Motor neuron (in vitro differentiated cells): ENCODE measurements at regions not wholly inside any gene's neighbourhood (a gene's known extent, or its start where the extent isn't known, plus 50 kb on each side); places are given as distances from the start of the nearest gene placed in this dataset.

ENCODE experiments used
- ATAC-seq, 8 experiments: fragments of 200-7000 bp; cut with Tn5 transposase; replicated peaks in 6 of 8; 2 replicates each; pipeline ENCODE4 v1.8.0; 2021; ENCODE audit warnings: mild to moderate bottlenecking in 8 of 8, moderate library complexity in 8 of 8
- H3K27ac ChIP-seq, 2 donors: fragments of 250-450 bp; sonication (Bioruptor Pico); 2 replicates each; pipeline ENCODE4 v1.9.0; 2021; ENCODE audit warnings: antibody characterized with exemption in 2 of 2, mild to moderate bottlenecking in 2 of 2, moderate library complexity in 1 of 2
- H3K4me1 ChIP-seq, 2 donors: fragments of 250-450 bp; sonication (Bioruptor Pico); replicated peaks in 1 of 2; 2 replicates each; pipeline ENCODE4 v1.6.1; 2021; ENCODE audit warnings: antibody characterized with exemption in 2 of 2, mild to moderate bottlenecking in 2 of 2, moderate library complexity in 1 of 2
- H3K4me3 ChIP-seq, 5 donors: fragments of 250-450 bp; sonication (Bioruptor Pico); 2 replicates each; pipeline ENCODE4 v1.9.0; 2021; ENCODE audit warnings: antibody characterized with exemption in 5 of 5, mild to moderate bottlenecking in 5 of 5, moderate library complexity in 4 of 5
- WGBS, 10 experiments: fragments of 450-650 bp; shearing (Covaris generic); methylation state at CpG; one replicate each; pipeline ENCODE4 v1.0.0; 2022; 5-methylcytosine and 5-hydroxymethylcytosine counted together
- in situ Hi-C, 9 experiments: fragments of 400-800 bp; cut with MboI; loops; one replicate each; pipeline ENCODE4 v1.15.0; 2021; ENCODE audit warnings: low sequenced_read_pairs in 9 of 9, low pct_unique_long_range_greater_than_20kb in 2 of 9; ENCODE audit not compliant: unreplicated experiment in 9 of 9

DNA sequence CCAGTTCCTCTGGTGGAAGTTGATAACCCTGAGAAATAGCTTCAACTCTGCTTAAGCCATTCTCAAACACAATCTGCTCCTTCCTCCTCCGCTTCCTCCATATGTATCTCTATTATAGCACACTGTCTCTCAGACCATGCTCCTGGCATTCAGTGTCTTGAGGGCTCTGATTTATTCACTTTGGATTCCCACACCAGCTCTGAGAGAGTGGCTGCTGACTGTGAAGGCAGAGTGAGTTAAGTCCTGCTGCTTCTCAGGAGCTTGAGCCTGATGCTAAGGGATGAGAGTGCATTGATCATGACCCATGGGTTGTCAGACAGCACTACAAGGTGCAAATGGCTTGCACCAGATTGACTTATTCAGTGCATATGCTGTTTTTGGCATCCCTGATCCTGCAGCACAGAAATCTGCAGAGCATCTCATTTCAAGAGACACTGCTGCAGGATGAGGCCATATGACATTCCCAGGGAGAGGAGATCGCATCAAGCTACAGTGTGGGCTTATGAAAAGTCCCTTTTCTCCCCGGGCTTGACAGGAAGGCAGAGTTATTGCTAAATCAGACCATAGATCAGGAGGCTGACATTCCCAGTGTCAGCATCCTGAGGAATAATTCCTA lies 500.5 kb upstream of the RAB6C start:
- ATAC-seq = peak in 5 of 8 experiments; percentile 87 to 90 (median 88)
- 0 to 54% (median 13%) methylated on average over 1 to 3 of the region's 3 CpGs; no CpG with 5 or more reads in 4 of the 10 experiments for WGBS, 10 experiments
- in situ Hi-C loops = no loop called here
- Histone ChIP-seq H3K27ac (peak overlapping the region; percentile 53 to 60), H3K4me3 (no peak overlapping the region), H3K4me1 (peaks cover 22 to 27% of the 10 kb centered on the region in 2 donors)

DNA sequence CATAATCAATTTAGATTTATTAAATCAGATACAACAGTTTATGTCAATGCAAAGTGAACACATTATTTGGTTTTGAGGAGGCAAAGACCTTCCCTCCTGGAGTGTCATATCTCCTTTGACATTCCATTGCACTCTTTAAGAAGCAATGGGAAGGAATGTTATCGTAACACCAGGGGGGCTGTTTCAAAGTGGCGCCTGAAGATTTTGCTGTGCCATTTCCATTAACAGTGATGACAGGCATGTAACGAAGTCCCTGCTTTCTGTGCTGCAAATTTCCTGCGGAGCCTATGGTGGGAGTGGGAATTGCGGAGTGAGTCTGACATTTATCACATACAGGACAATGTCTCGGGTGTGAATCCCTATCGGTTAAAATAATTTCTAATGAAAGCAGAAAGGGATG lies 499.6 kb upstream of the RAB6C start:
- Histone ChIP-seq H3K27ac (no peak overlapping the region), H3K4me1 (peaks cover 22 to 27% of the 10 kb centered on the region in 2 donors), H3K4me3 (no peak overlapping the region)
- in situ Hi-C loops = no loop called here
- WGBS, 10 experiments = 3 to 78% (median 64%) methylated on average over 3 to 6 of the region's 7 CpGs; no CpG with 5 or more reads in 4 of the 10 experiments
- ATAC-seq = peak in 1 of 8 experiments; percentile 19

DNA sequence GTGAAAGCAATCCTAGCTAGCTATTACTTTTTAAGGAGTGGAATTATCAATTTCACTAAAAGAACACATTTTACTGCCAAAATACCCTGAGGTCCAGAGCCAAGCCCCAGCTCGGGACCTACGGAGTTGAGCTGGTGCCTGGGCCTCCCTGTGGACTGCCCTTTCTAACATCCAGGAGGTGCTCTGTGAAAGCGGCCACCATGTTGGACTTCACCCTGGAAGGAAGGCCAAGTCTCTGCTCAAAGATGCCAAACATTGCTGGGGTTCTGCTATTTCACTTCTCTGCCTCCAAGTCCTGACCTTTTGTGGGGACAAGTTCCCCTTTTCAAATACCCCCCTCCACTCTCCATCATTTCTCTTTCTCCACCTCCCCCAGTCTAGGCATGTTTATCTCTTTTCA lies 498.7 kb upstream of the RAB6C start:
- H3K4me3 ChIP-seq = no peak overlapping the region
- no peak overlapping the region for H3K27ac ChIP-seq
- 0 to 100% (median 87%) methylated on average over 1 to 3 of the region's 3 CpGs; no CpG with 5 or more reads in 3 of the 10 experiments for WGBS, 10 experiments
- ATAC-seq = no peak
- peaks cover 30 to 31% of the 10 kb centered on the region in 2 donors for H3K4me1 ChIP-seq
- in situ Hi-C loops = no loop called here

DNA sequence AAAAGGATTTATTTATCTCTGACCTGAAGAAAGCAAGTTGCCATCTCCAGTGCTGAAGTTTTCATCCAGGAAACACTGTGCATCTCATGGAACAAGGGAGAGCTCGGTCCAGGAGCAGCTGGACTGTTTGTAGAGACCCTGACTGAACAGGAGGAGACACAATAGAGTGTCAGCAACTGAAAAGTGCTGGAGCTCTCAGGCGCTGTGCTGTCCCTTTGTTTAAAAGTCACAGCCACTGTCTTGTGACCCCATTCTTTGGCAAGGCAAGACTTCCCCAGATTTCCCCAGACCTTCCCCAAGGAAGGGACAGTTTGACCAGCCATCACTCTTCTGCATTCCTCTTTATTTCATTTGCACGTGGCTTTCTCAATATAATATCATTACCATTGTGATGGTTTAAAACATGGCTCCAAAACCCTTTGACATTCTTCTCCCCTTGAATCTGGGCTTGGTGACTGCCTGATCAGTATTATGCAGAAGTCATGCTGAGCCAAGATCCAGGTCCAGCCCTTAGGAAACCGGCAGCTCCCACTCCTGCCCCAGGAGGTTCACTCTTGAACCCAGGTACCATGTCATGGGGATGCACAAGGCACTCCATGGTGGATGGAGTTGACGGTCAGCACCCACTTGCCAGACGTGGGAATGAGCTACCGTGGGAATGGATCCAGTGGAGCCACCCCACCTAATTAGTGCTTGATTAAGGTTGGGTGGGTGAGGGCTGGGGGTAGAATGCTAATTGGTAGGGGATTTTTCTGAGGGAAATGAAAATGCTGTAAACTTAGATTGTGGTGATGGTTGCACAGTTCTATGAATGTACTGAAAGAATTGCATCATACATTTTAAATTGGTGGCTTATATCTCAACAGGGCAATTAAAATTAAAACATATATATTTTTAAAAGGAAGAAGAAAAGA lies 497.9 kb upstream of the RAB6C start:
- Histone ChIP-seq H3K27ac (no peak overlapping the region), H3K4me1 (peaks cover 33 to 36% of the 10 kb centered on the region in 2 donors), H3K4me3 (no peak overlapping the region)
- ATAC-seq = no peak
- WGBS, 10 experiments = 0 to 80% (median 17%) methylated on average over 1 to 5 of the region's 7 CpGs; no CpG with 5 or more reads in 3 of the 10 experiments
- in situ Hi-C loops = no loop called here

DNA sequence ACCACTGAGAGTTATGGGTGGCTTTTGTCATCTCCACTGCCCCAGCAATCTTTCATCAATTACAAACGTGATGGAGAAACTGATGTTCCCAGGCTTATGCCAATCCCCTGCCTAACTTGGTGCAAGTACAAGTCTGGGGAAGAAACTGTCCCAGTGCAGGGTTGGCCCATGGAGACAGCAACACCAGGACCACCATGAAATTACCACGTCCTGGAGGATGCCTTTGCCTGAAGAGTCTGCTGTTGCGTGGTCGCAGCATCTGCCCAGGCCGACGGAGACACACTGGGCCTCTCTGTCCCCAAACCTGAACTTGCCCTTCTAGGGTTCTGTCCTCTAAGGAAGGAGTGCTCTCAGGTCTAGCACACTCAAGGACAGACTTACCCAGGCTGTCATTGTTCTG lies 496.8 kb upstream of the RAB6C start:
- no peak overlapping the region for H3K27ac ChIP-seq
- ATAC-seq = no peak
- H3K4me1 ChIP-seq = peaks cover 33 to 36% of the 10 kb centered on the region in 2 donors
- no peak overlapping the region for H3K4me3 ChIP-seq
- in situ Hi-C loops = no loop called here
- 37 to 100% (median 83%) methylated on average over 1 to 5 of the region's 6 CpGs; no CpG with 5 or more reads in 3 of the 10 experiments for WGBS, 10 experiments

DNA sequence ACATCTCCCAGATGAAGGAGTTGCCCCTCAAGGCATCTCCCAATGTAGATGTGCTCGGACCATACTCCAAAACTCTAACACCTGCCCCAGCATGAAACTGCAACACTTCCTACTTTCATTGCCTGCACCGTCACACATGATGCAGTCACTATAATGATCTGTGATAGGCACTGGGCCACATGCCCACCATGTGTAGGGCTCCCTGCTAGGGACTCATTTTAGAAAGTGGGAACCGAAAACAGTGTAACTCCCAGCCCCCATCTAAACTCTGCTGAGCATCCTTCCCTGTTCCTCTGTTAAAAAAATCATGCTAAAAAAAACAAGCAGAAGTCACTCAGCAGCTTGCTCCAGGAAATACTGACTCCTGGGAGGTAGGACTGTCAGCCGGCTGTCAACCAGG lies 496.1 kb upstream of the RAB6C start:
- Histone ChIP-seq H3K27ac (no peak overlapping the region), H3K4me1 (peaks cover 32 to 33% of the 10 kb centered on the region in 2 donors), H3K4me3 (no peak overlapping the region)
- 0 to 100% (median 67%) methylated on average over 2 to 3 of the region's 4 CpGs; no CpG with 5 or more reads in 3 of the 10 experiments for WGBS, 10 experiments
- in situ Hi-C loops = no loop called here
- ATAC-seq = no peak

DNA sequence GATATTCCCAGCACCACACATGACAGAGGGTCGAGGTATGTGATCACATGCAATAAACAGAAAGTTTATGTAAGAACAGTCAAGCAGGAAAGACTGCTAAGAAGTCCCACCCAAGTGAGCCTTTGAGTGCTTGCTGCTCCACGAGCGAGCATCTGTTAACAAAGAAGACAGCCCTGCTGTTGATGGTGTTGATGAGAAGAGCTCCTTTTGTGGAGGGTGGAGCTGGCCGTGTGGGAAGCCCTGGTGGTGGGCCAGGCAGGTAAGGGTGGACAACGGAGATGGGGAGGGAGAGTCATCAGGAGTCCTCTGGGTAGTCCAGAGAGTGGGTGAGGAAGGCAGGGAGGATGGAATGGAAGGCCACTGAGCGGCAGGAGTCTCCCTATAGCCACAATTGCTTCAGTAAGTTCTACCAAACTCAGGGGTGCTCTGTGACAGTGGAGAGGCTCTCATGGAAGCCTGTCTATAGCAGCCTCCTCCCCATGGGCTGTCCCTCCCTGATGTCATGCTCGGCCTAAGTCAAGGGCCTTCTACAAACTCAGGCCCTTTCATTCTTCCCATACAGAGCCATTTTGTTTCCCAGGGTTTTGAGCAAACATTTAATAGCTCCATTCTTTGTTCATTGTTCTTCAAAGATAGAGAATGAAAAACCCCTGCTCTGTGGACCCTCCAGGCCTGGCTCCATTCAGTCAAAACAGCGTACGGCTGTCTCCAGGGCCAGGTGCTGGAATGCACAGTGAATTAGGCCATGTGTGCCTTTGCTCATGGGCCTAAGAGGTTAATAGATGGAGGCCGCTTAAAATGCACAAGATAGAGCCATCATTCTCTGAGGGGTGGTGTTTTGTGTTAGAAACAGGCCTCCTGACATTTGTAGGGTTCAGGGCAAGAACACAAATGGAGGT lies 494.2 kb upstream of the RAB6C start:
- ATAC-seq = peak in 3 of 8 experiments; percentile 57 to 95 (median 65)
- in situ Hi-C loops = no loop called here
- H3K4me3 ChIP-seq = no peak overlapping the region
- H3K4me1 ChIP-seq = peaks cover 14 to 18% of the 10 kb centered on the region in 2 donors
- no peak overlapping the region for H3K27ac ChIP-seq
- WGBS, 10 experiments = 0 to 74% (median 47%) methylated on average over 2 to 6 of the region's 10 CpGs

DNA sequence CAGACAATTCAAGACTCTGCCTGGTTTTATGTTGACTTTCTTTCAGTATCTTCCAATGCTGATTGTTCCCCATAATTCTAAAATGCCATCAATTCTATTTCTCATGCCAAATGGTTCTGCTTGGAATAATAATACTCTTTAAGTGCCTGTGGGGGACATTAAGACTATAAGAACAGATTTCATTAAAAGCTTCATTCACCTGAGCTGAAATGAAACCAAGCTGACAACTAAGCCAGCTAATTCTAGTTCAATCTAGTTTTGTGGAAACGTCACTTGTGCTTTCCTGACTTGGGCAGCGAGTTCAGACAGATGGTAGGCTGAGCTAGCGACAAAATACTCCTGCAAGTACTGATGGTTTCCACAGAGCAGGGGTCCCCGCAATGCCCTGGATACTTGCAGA lies 491.1 kb upstream of the RAB6C start:
- H3K27ac ChIP-seq = peak overlapping the region in 1 of 2 donors; percentile 30
- ATAC-seq = no peak
- WGBS, 10 experiments = 0 to 100% (median 86%) methylated on average over 1 to 4 of the region's 4 CpGs
- in situ Hi-C loops = no loop called here
- H3K4me1 ChIP-seq = peaks cover 14 to 22% of the 10 kb centered on the region in 2 donors
- no peak overlapping the region for H3K4me3 ChIP-seq

DNA sequence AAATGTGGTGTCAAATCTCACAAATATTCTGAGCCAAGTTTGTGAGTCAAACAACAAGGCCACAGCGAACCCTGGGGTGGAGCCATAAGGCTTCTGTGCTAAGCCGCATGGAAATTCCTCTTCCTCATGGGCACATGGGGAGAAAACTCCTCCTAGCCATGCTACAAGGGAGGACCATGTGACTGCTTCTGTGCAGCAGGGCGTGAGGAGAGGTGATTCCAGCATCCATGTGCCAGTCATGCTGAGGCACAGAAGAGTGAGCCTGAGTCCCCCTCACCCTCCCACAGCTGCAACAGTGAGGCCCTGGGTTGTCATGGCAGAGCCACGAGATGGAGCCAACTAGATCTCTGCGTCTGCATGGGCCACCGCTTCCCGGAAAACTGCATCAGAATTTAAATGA lies 488.8 kb upstream of the RAB6C start:
- in situ Hi-C loops = no loop called here
- Histone ChIP-seq H3K27ac (no peak overlapping the region), H3K4me3 (no peak overlapping the region), H3K4me1 (peaks cover 6 to 18% of the 10 kb centered on the region in 2 donors)
- 0 to 93% (median 60%) methylated on average over 1 to 4 of the region's 7 CpGs; no CpG with 5 or more reads in 1 of the 10 experiments for WGBS, 10 experiments
- peak; percentile 26 to 86 (median 64) for ATAC-seq

DNA sequence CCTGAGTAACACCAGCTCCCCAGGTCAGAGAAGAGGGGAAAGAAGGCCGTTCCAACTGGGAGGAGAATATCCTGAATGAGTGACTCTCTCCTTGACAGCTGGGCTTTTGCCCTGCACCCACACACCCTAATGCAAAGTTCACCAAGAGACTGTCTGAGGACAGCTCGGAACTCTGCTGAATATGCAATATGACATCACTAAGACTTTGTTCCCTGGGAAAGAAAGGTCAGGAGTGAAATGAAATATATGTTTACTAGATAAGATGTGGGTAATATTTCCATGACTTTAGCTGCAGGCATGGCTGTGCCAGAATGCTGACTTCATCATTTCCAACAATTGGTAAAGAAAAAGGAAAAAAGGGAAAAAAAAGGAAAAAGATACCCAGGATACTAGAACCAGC lies 488.2 kb upstream of the RAB6C start:
- 0 to 80% (median 31%) methylated on average over 1 to 2 of the region's 2 CpGs; no CpG with 5 or more reads in 6 of the 10 experiments for WGBS, 10 experiments
- peak in 6 of 8 experiments; percentile 19 to 85 (median 48) for ATAC-seq
- H3K27ac ChIP-seq = no peak overlapping the region
- no peak overlapping the region for H3K4me3 ChIP-seq
- in situ Hi-C loops = no loop called here
- H3K4me1 ChIP-seq = peaks cover 0 to 14% of the 10 kb centered on the region in 2 donors

DNA sequence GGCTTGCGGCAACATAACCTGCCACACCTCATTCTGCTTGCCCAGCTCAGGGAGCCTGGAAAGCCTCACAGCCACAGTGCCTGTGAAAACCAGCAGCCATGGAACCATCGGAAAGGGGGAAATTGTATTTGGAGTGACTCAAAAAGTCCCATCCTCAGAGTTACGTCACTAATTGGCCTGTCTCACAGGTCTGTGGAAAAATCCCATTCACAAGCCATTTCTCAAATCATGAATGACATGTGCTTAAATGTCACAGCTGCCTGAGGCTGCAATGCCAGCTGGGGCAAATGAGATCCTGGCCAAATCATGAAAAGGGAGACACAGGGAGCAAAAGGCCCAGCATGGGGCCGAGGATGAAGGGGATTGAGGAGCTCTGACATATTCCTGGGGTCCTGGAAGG lies 486.9 kb upstream of the RAB6C start:
- 17 to 100% (median 95%) methylated on average over 1 to 4 of the region's 4 CpGs; no CpG with 5 or more reads in 2 of the 10 experiments for WGBS, 10 experiments
- Histone ChIP-seq H3K27ac (no peak overlapping the region), H3K4me1 (peaks cover 0 to 14% of the 10 kb centered on the region in 2 donors), H3K4me3 (no peak overlapping the region)
- ATAC-seq = no peak
- in situ Hi-C loops = no loop called here

DNA sequence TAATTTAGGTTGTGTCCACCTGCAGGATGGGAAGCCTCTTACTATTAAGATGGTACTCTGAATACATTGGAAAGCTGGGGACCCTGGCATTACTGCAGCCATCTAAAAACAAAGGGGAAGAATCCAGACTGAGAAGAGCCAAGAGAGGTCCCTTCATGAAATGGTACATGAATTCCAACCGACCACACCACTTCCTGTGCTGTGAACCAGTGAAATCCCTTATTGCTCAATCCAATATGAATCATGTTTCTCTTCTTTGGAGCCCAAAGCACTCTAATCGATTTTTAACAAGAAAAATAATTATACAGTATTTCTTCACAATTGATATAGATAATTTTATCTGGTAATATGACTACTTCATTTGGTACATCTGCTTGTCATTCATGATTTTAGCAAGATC lies 479.7 kb upstream of the RAB6C start:
- ATAC-seq = no peak
- 0 to 94% (median 63%) methylated on average over 1 to 2 of the region's 2 CpGs; no CpG with 5 or more reads in 1 of the 10 experiments for WGBS, 10 experiments
- Histone ChIP-seq H3K4me3 (no peak overlapping the region), H3K27ac (no peak overlapping the region), H3K4me1 (no peaks in the 10 kb centered on the region)
- in situ Hi-C loops = no loop called here
